IMR-90 (cell line): ENCODE measurements at regions not wholly inside any gene's neighbourhood (a gene's known extent, or its start where the extent isn't known, plus 50 kb on each side); places are given as distances from the start of the nearest gene placed in this dataset.
A peak's percentile ranks its signal among the peaks of the same experiment; 100 is the strongest.

ENCODE experiments used
- ATAC-seq: fragments of 200-7000 bp; cut with Tn5 transposase; 2 replicates; pipeline ENCODE4 v1.9.1; 2020; ENCODE audit warnings: low read depth, mild to moderate bottlenecking, moderate library complexity
- BruUV-seq: library from RNA; stranded (reverse); fragments of 400-500 nt; replicated peaks from 2 replicates; lab custom pipeline; 2021; lab: Mats Ljungman, UMichigan
- CTCF ChIA-PET: fragments of 300-600 bp; formaldehyde crosslinking; extraction: SDS; loops from one replicate; lab custom pipeline; 2021; ENCODE audit warnings: antibody characterized with exemption; lab: Yijun Ruan, JAX
- POLR2A ChIA-PET: fragments of 300-600 bp; sonication (Branson Sonifier 250); formaldehyde crosslinking; loops from one replicate; lab custom pipeline; 2022; ENCODE audit warnings: antibody characterized with exemption; ENCODE audit not compliant: unreplicated experiment; lab: Charles Lee
- DNase-seq: peaks from one replicate; pipeline ENCODE4 v3.0.0; 2013
- H2AFZ ChIP-seq: replicated peaks from 2 replicates; pipeline ENCODE3; 2013; ENCODE audit warnings: low read length, mild to moderate bottlenecking; ENCODE audit not compliant: poor library complexity
- H2AK5ac ChIP-seq: 2 replicates; pipeline ENCODE4 v1.6.1; 2013; ENCODE audit warnings: low read depth, low read length, inconsistent platforms
- H2AK9ac ChIP-seq: replicated peaks from 2 replicates; pipeline ENCODE3; 2013; ENCODE audit warnings: mild to moderate bottlenecking, low read depth, low read length, moderate library complexity; ENCODE audit not compliant: poor library complexity
- H2BK120ac ChIP-seq: 2 replicates; pipeline ENCODE4 v1.6.1; 2013; ENCODE audit warnings: low read depth, low read length, inconsistent platforms
- H2BK15ac ChIP-seq: 3 replicates; pipeline ENCODE4 v1.6.1; 2013; ENCODE audit warnings: low read depth, low read length, inconsistent platforms
- H2BK20ac ChIP-seq: 2 replicates; pipeline ENCODE4 v1.6.1; 2013; ENCODE audit warnings: low read depth, mild to moderate bottlenecking, inconsistent platforms, low read length, moderate library complexity
- H2BK5ac ChIP-seq: 2 replicates; pipeline ENCODE4 v1.6.1; 2013; ENCODE audit warnings: mild to moderate bottlenecking, low read depth, low read length, inconsistent platforms; ENCODE audit not compliant: poor library complexity, severe bottlenecking
- H3K14ac ChIP-seq: replicated peaks from 2 replicates; pipeline ENCODE4 v1.6.1; 2013; ENCODE audit warnings: low read depth, low read length, inconsistent platforms
- H3K18ac ChIP-seq: 2 replicates; pipeline ENCODE4 v1.6.1; 2013; ENCODE audit warnings: low read depth, low read length, control low read depth
- H3K23ac ChIP-seq: 2 replicates; pipeline ENCODE4 v1.6.1; 2013; ENCODE audit warnings: low read depth, low read length, inconsistent platforms
- H3K27ac ChIP-seq: 2 replicates; pipeline ENCODE4 v1.5.1; 2013; ENCODE audit warnings: mild to moderate bottlenecking, control low read depth, low read length; ENCODE audit not compliant: insufficient read depth
- H3K27me3 ChIP-seq: 2 replicates; pipeline ENCODE4 v1.6.1; 2013; ENCODE audit warnings: low read length; ENCODE audit not compliant: control insufficient read depth, insufficient read depth
- H3K36me3 ChIP-seq: 2 replicates; pipeline ENCODE4 v1.6.1; 2013; ENCODE audit warnings: low read length, mixed read lengths; ENCODE audit not compliant: control insufficient read depth, insufficient read depth
- H3K4ac ChIP-seq: 2 replicates; pipeline ENCODE4 v1.6.1; 2013; ENCODE audit warnings: low read depth, low read length, inconsistent platforms
- H3K4me1 ChIP-seq: 2 replicates; pipeline ENCODE4 v1.6.1; 2013; ENCODE audit warnings: low read length, mixed read lengths; ENCODE audit not compliant: control insufficient read depth, insufficient read depth
- H3K4me2 ChIP-seq: 2 replicates; pipeline ENCODE4 v1.6.1; 2013; ENCODE audit warnings: low read depth, mild to moderate bottlenecking, control low read depth, low read length, moderate library complexity
- H3K4me3 ChIP-seq: 2 replicates; pipeline ENCODE4 v1.5.1; 2013; ENCODE audit warnings: low read depth, mild to moderate bottlenecking, control low read depth, low read length, moderate library complexity; ENCODE audit not compliant: insufficient read depth
- H3K56ac ChIP-seq: 2 replicates; pipeline ENCODE4 v1.6.1; 2013; ENCODE audit warnings: low read length, inconsistent platforms; ENCODE audit not compliant: insufficient read depth; ENCODE audit errors: extremely low read depth
- H3K79me1 ChIP-seq, 2 experiments: 2 replicates each; pipeline ENCODE4 v1.6.1; 2013; ENCODE audit warnings: low read length in 2 of 2, inconsistent platforms in 1 of 2, low read depth in 1 of 2
- H3K9ac ChIP-seq: 2 replicates; pipeline ENCODE4 v1.6.1; 2013; ENCODE audit warnings: low read depth, low read length, control low read depth
- H3K9me1 ChIP-seq: 2 replicates; pipeline ENCODE4 v1.6.1; 2013; ENCODE audit warnings: low read length, inconsistent platforms; ENCODE audit not compliant: insufficient read depth
- H3K9me3 ChIP-seq: 2 replicates; pipeline ENCODE4 v1.6.1; 2013; ENCODE audit warnings: low read length; ENCODE audit not compliant: control insufficient read depth, insufficient read depth
- H4K20me1 ChIP-seq: 2 replicates; pipeline ENCODE4 v1.6.1; 2013; ENCODE audit warnings: low read length, inconsistent platforms; ENCODE audit not compliant: insufficient read depth
- H4K5ac ChIP-seq: 2 replicates; pipeline ENCODE4 v1.6.1; 2013; ENCODE audit warnings: mild to moderate bottlenecking, low read depth, low read length, control low read depth
- H4K8ac ChIP-seq, 2 experiments: 2 replicates each; pipeline ENCODE4 v1.6.1; 2013; ENCODE audit warnings: low read depth in 2 of 2, low read length in 2 of 2, control low read depth in 1 of 2, inconsistent platforms in 1 of 2
- H4K91ac ChIP-seq: 2 replicates; pipeline ENCODE4 v1.6.1; 2013; ENCODE audit warnings: low read depth, low read length, inconsistent platforms; ENCODE audit not compliant: insufficient read depth
- CHD1 ChIP-seq: IDR thresholded peaks from 2 replicates; pipeline ENCODE4 v1.6.1; 2012; ENCODE audit warnings: low read depth, low read length, improper control_type of control experiment
- FOS ChIP-seq: fragments of 150-350 bp; IDR thresholded peaks from 2 replicates; pipeline ENCODE4 v1.6.1; 2016; ENCODE audit warnings: low read depth, low read length
- MAFK ChIP-seq: IDR thresholded peaks from 2 replicates; pipeline ENCODE4 v1.6.1; 2012; ENCODE audit warnings: low read depth, low read length, improper control_type of control experiment
- MXI1 ChIP-seq: IDR thresholded peaks from 2 replicates; pipeline ENCODE4 v1.6.1; 2012; ENCODE audit warnings: low read depth, mild to moderate bottlenecking, low read length, moderate library complexity, borderline replicate concordance
- NFE2L2 ChIP-seq: fragments of 150-350 bp; IDR thresholded peaks from 2 replicates; pipeline ENCODE4 v1.6.1; 2016; ENCODE audit warnings: low read depth, mild to moderate bottlenecking, low read length
- POLR2A ChIP-seq: IDR thresholded peaks from 2 replicates; pipeline ENCODE4 v1.6.1; 2012; ENCODE audit warnings: mild to moderate bottlenecking, low read depth, low read length
- RAD21 ChIP-seq: IDR thresholded peaks from 2 replicates; pipeline ENCODE4 v1.6.1; 2012; ENCODE audit warnings: low read length, improper control_type of control experiment
- RCOR1 ChIP-seq: IDR thresholded peaks from 2 replicates; pipeline ENCODE4 v1.6.1; 2012; ENCODE audit warnings: mild to moderate bottlenecking, low read length, improper control_type of control experiment; ENCODE audit not compliant: insufficient replicate concordance
- RFX5 ChIP-seq: IDR thresholded peaks from 2 replicates; pipeline ENCODE4 v1.8.0; 2012; ENCODE audit warnings: low read depth, mild to moderate bottlenecking, low read length, moderate library complexity
- WGBS, 2 experiments: methylation state at CpG; one replicate each; pipeline versions ENCODE4 v1.1.5 to v1.1.7; 2013; ENCODE audit warnings: missing lambda C conversion rate in 2 of 2; ENCODE audit not compliant: insufficient read length in 1 of 2; ENCODE audit errors: extremely low coverage in 2 of 2; 5-methylcytosine and 5-hydroxymethylcytosine counted together
- dilution Hi-C: fragments of 300-500 bp; cut with HindIII; formaldehyde crosslinking; loops from one replicate; pipeline ENCODE4 v1.14.3; 2018; ENCODE audit warnings: low sequenced_read_pairs; ENCODE audit not compliant: unreplicated experiment
- in situ Hi-C: fragments of 300-500 bp; cut with MboI; formaldehyde crosslinking; loops from 3 replicates; pipeline ENCODE4 v1.14.3; 2019; ENCODE audit warnings: low sequenced_read_pairs, inconsistent platforms, mixed read lengths
- intact Hi-C: fragments of 100-400 bp; cut with micrococcal nuclease; formaldehyde crosslinking; loops from 2 replicates; pipeline ENCODE4 v1.10.0; 2022
- TF ChIP-seq, protein P1 (sequence below): conservative IDR thresholded peaks from 2 replicates; pipeline ENCODE4 v1.5.1; 2012; ENCODE audit warnings: mild to moderate bottlenecking, low read depth, low read length, improper control_type of control experiment

DNA sequence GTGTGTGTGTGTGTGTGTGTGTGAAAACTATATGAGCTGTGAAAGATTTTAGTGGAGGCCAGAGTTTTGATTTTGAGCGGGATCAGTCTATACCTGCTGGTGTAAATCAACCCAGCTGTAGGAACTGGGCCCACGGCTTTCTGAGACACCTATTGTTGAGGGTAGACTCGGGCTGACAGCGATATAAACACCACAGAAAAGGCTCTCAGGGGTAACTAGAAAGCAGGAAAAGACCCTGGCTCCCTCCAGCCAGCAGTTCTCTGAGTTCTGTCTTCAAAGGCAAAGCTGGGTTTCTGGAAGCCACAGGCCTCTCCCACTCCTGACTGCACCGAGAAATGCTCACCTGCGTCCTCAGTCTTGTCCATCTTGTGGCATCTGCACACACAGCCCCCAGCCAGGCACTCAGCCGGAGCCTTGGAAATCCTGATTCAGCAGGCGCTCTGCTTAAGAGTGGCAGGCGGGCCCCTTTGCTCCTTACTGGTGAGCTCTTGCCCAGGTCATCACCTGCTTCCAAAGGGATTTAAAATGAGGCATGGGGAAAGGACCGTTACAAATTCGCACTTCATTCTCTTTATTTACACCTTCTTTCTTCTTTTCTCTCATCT, 223.3 kb downstream of the NDUFS4 start:
- Histone ChIP-seq H3K9me3 (no peaks in the 10 kb centered on the region; the same call in 1 of the 2 replicates), H2AK9ac (no peak overlapping the region), H3K27me3 (no peaks in the 10 kb centered on the region), H4K20me1 (no peaks in the 10 kb centered on the region), H2AK5ac (no peak overlapping the region), H2BK5ac (no peak overlapping the region), H4K8ac (peak overlapping the region in 1 of 2 experiments; percentile 72; a peak in 1 of 4 replicates), H3K56ac (no peak overlapping the region), H3K23ac (peak overlapping the region; percentile 8; the same call in 1 of the 2 replicates), H3K27ac (no peak overlapping the region), H3K4ac (peak overlapping the region; percentile 60; the same call in 1 of the 2 replicates), H3K18ac (peak overlapping the region; percentile 45), H3K9me1 (peaks cover 6% of the 10 kb centered on the region), H2BK15ac (no peak overlapping the region), H3K9ac (no peak overlapping the region), H2BK120ac (peak overlapping the region; percentile 65), H3K4me1 (peaks cover 12% of the 10 kb centered on the region), H3K4me2 (no peak overlapping the region), H4K91ac (no peak overlapping the region), H3K14ac (0 out of 2 replicates have a peak overlapping the region, but pooled peaks have one; percentile 44), H3K79me1 (no peaks in the 10 kb centered on the region), H2BK20ac (peak overlapping the region; percentile 80; the same call in 1 of the 2 replicates), H4K5ac (peak overlapping the region; percentile 7; the same call in 1 of the 2 replicates), H3K4me3 (no peak overlapping the region), H2AFZ (peak overlapping the region; percentile 38), H3K36me3 (no peaks in the 10 kb centered on the region)
- ATAC-seq: no peak
- dilution Hi-C loops: no loop called here
- ChIA-PET CTCF (no interaction called here), POLR2A (no interaction called here)
- in situ Hi-C loops: no loop called here
- no peak for TF ChIP-seq MAFK
- TF ChIP-seq RFX5: no peak
- no peak for TF ChIP-seq CHD1
- TF ChIP-seq RAD21: no peak
- no peak for TF ChIP-seq MXI1
- TF ChIP-seq, protein P1, sequence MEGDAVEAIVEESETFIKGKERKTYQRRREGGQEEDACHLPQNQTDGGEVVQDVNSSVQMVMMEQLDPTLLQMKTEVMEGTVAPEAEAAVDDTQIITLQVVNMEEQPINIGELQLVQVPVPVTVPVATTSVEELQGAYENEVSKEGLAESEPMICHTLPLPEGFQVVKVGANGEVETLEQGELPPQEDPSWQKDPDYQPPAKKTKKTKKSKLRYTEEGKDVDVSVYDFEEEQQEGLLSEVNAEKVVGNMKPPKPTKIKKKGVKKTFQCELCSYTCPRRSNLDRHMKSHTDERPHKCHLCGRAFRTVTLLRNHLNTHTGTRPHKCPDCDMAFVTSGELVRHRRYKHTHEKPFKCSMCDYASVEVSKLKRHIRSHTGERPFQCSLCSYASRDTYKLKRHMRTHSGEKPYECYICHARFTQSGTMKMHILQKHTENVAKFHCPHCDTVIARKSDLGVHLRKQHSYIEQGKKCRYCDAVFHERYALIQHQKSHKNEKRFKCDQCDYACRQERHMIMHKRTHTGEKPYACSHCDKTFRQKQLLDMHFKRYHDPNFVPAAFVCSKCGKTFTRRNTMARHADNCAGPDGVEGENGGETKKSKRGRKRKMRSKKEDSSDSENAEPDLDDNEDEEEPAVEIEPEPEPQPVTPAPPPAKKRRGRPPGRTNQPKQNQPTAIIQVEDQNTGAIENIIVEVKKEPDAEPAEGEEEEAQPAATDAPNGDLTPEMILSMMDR: no peak
- no peak for TF ChIP-seq NFE2L2
- no peak for TF ChIP-seq FOS
- TF ChIP-seq POLR2A: no peak
- no peak for TF ChIP-seq RCOR1
- DNase-seq: no peak
- WGBS, 2 experiments: 67% methylated on average over 3 of the region's 11 CpGs; no CpG with 5 or more reads in 1 of the 2 experiments
- intact Hi-C loops: no loop called here
- BruUV-seq: no TSS peak
